HepG2 (cell line): ENCODE measurements at regions not wholly inside any gene's neighbourhood (a gene's known extent, or its start where the extent isn't known, plus 50 kb on each side); places are given as distances from the start of the nearest gene placed in this dataset.

ENCODE experiments used
- ATAC-seq: fragments of 200-7000 bp; cut with Tn5 transposase; 3 replicates; pipeline ENCODE4 v1.9.1; 2020; ENCODE audit warnings: mild to moderate bottlenecking, moderate library complexity
- BruUV-seq: library from RNA; stranded (reverse); fragments of 400-500 nt; replicated peaks from 2 replicates; lab custom pipeline; 2021; lab: Mats Ljungman, UMichigan
- CTCF ChIA-PET: fragments of 300-600 bp; formaldehyde crosslinking; extraction: SDS; loops from one replicate; lab custom pipeline; 2021; ENCODE audit warnings: low total read pairs, inconsistent platforms, low intra/inter-chr PET ratio; lab: Yijun Ruan, JAX
- POLR2A ChIA-PET: fragments of 350-600 bp; sonication (Branson Sonifier 250); formaldehyde crosslinking; loops from one replicate; lab custom pipeline; 2020; ENCODE audit warnings: antibody characterized with exemption, inconsistent platforms; lab: Yijun Ruan, JAX
- DNase-seq: peaks from one replicate; pipeline ENCODE4 v3.0.0-alpha.2; 2015; ENCODE audit warnings: low spot score
- FAIRE-seq: peaks from 3 replicates; lab custom pipeline; 2011; peaks lifted over from hg19 to GRCh38; lab: Jason Lieb, UNC
- H2AFZ ChIP-seq: one replicate; pipeline ENCODE4 v1.6.1; 2011; ENCODE audit warnings: low read length, inconsistent platforms
- H3K27ac ChIP-seq: fragments of 300-600 bp; 3 replicates; pipeline ENCODE4 v1.8.0; 2011; ENCODE audit warnings: mixed run types, mild to moderate bottlenecking, mixed read lengths, low read length, inconsistent platforms; ENCODE audit not compliant: insufficient read depth; ENCODE audit errors: extremely low read length
- H3K27me3 ChIP-seq, 2 experiments: fragments of 200-600 bp in 1 of 2; 2 replicates in 1 of 2; 3 replicates in 1 of 2; pipeline versions ENCODE4 v1.6.0 to v1.8.0; 2011; ENCODE audit warnings: low read length in 2 of 2, mild to moderate bottlenecking in 2 of 2, moderate library complexity in 2 of 2, inconsistent platforms in 1 of 2; ENCODE audit not compliant: insufficient read depth in 2 of 2, control insufficient read depth in 1 of 2
- H3K36me3 ChIP-seq, 2 experiments: fragments of 200-600 bp in 1 of 2; replicated peaks in 1 of 2; 2 replicates in 1 of 2; 3 replicates in 1 of 2; pipeline versions ENCODE4 v1.5.1 to v1.8.0; 2011; ENCODE audit warnings: low read length in 2 of 2, inconsistent platforms in 1 of 2; ENCODE audit not compliant: insufficient read depth in 2 of 2, control insufficient read depth in 1 of 2
- H3K4me1 ChIP-seq: 2 replicates; pipeline ENCODE4 v1.5.1; 2012; ENCODE audit warnings: low read length, inconsistent platforms; ENCODE audit not compliant: insufficient read depth
- H3K4me2 ChIP-seq: 2 replicates; pipeline ENCODE4 v1.6.0; 2011; ENCODE audit warnings: low read depth, low read length, inconsistent platforms
- H3K4me3 ChIP-seq, 3 experiments: fragments of 200-600 bp in 1 of 3; sonication (generic), shearing (Covaris generic) in 1 of 3; replicated peaks in 1 of 3; 2 replicates each; pipeline ENCODE4 v1.5.1; 2011 to 2016; ENCODE audit warnings: low read length in 3 of 3, inconsistent platforms in 2 of 3, low read depth in 2 of 3, mild to moderate bottlenecking in 2 of 3, control low read depth in 1 of 3, mixed read lengths in 1 of 3; ENCODE audit not compliant: insufficient read depth in 1 of 3
- H3K79me2 ChIP-seq: one replicate; pipeline ENCODE4 v1.6.1; 2011; ENCODE audit warnings: low read length, inconsistent platforms; ENCODE audit not compliant: insufficient read depth
- H3K9ac ChIP-seq: 2 replicates; pipeline ENCODE4 v1.6.0; 2011; ENCODE audit warnings: mild to moderate bottlenecking, low read depth, low read length, inconsistent platforms; ENCODE audit not compliant: insufficient read depth
- H3K9me3 ChIP-seq: 2 replicates; pipeline ENCODE4 v1.5.1; 2012; ENCODE audit warnings: mild to moderate bottlenecking, low read length
- H4K20me1 ChIP-seq: 2 replicates; pipeline ENCODE4 v1.6.0; 2011; ENCODE audit warnings: inconsistent platforms, mild to moderate bottlenecking, low read length, moderate library complexity; ENCODE audit not compliant: insufficient read depth
- ATF7-NPFF ChIP-seq: sonication (generic); formaldehyde crosslinking; IDR thresholded peaks from 2 replicates; pipeline ENCODE4 v1.8.1; 2023; ENCODE audit warnings: mild to moderate bottlenecking, low read depth, missing genetic modification reagents, moderate library complexity
- GMEB1 ChIP-seq: sonication (generic); formaldehyde crosslinking; IDR thresholded peaks from 2 replicates; pipeline ENCODE4 v1.5.1; 2020; ENCODE audit warnings: missing genetic modification reagents, mild to moderate bottlenecking, borderline replicate concordance
- GTF2F1 ChIP-seq: fragments of 150-350 bp; IDR thresholded peaks from 2 replicates; pipeline ENCODE4 v1.6.1; 2014; ENCODE audit warnings: low read length
- HCFC1 ChIP-seq: fragments of 150-350 bp; IDR thresholded peaks from 2 replicates; pipeline ENCODE4 v1.6.1; 2014; ENCODE audit warnings: low read depth, low read length
- MED8 ChIP-seq: sonication (generic); formaldehyde crosslinking; IDR thresholded peaks from 2 replicates; pipeline ENCODE4 v1.8.1; 2023; ENCODE audit warnings: mild to moderate bottlenecking, missing genetic modification reagents; ENCODE audit not compliant: insufficient replicate concordance
- SMC3 ChIP-seq: IDR thresholded peaks from 2 replicates; pipeline ENCODE4 v1.6.1; 2011; ENCODE audit warnings: low read length, improper control_type of control experiment
- ZNF609 ChIP-seq: sonication (generic); formaldehyde crosslinking; IDR thresholded peaks from 2 replicates; pipeline ENCODE4 v1.4.0; 2020; ENCODE audit warnings: mild to moderate bottlenecking, missing genetic modification reagents, borderline replicate concordance
- ZSCAN31 ChIP-seq: sonication (generic); formaldehyde crosslinking; IDR thresholded peaks from 2 replicates; pipeline ENCODE4 v1.5.0; 2020; ENCODE audit warnings: low read depth, mild to moderate bottlenecking, missing genetic modification reagents
- ZXDC ChIP-seq: sonication (generic); formaldehyde crosslinking; IDR thresholded peaks from 2 replicates; pipeline ENCODE4 v1.5.0; 2020; ENCODE audit warnings: mild to moderate bottlenecking, missing genetic modification reagents
- WGBS: methylation state at CpG from one replicate; pipeline ENCODE4 v1.1.6; 2017; ENCODE audit warnings: low lambda C conversion rate; 5-methylcytosine and 5-hydroxymethylcytosine counted together
- in situ Hi-C: cut with HindIII; loops from 2 replicates; pipeline ENCODE4 v1.10.0; 2017; ENCODE audit warnings: low pct_unique_long_range_greater_than_20kb; ENCODE audit not compliant: extremely low pct_ligation_motif_present
- intact Hi-C: fragments of 100-400 bp; cut with micrococcal nuclease; formaldehyde crosslinking; loops from one replicate; pipeline ENCODE4 v1.10.0; 2022; ENCODE audit not compliant: unreplicated experiment
- TF ChIP-seq, protein P1 (sequence below): IDR thresholded peaks from 2 replicates; pipeline ENCODE4 v1.6.1; 2016; ENCODE audit warnings: low read depth

GRCh38 chr21:31489014-31489413 lies 145.0 kb upstream of the TIAM1 start (continued):
- TF ChIP-seq ZNF609 = no peak
- TF ChIP-seq, all 625 proteins: peak for 0

GRCh38 chr21:31484219-31484618 lies 140.2 kb upstream of the TIAM1 start:
- CTCF ChIA-PET = no interaction called here
- Histone ChIP-seq H3K27me3 (no peaks in the 10 kb centered on the region), H3K4me1 (no peaks in the 10 kb centered on the region), H4K20me1 (no peaks in the 10 kb centered on the region), H3K9ac (no peak overlapping the region), H3K27ac (no peak overlapping the region), H3K36me3 (no peaks in the 10 kb centered on the region; a peak in 1 of 5 replicates), H3K79me2 (no peaks in the 10 kb centered on the region), H3K4me2 (no peak overlapping the region), H3K9me3 (peaks cover 58% of the 10 kb centered on the region), H3K4me3 (no peak overlapping the region), H2AFZ (no peak overlapping the region)
- no TSS peak for BruUV-seq
- 33% methylated on average over 5 of the region's 5 CpGs for WGBS
- intact Hi-C loops (no loop called here), in situ Hi-C loops (no loop called here)
- DNase-seq (no peak), FAIRE-seq (no peak), ATAC-seq (no peak)
- TF ChIP-seq GMEB1 (CRISPR knock-in tag) = no peak
- TF ChIP-seq HCFC1 = no peak
- TF ChIP-seq ATF7-NPFF (CRISPR knock-in tag) = no peak
- no peak for TF ChIP-seq SMC3
- no peak for TF ChIP-seq ZXDC (CRISPR knock-in tag)
- no peak for TF ChIP-seq GTF2F1
- TF ChIP-seq MED8 (CRISPR knock-in tag) = no peak
- TF ChIP-seq, protein P1, sequence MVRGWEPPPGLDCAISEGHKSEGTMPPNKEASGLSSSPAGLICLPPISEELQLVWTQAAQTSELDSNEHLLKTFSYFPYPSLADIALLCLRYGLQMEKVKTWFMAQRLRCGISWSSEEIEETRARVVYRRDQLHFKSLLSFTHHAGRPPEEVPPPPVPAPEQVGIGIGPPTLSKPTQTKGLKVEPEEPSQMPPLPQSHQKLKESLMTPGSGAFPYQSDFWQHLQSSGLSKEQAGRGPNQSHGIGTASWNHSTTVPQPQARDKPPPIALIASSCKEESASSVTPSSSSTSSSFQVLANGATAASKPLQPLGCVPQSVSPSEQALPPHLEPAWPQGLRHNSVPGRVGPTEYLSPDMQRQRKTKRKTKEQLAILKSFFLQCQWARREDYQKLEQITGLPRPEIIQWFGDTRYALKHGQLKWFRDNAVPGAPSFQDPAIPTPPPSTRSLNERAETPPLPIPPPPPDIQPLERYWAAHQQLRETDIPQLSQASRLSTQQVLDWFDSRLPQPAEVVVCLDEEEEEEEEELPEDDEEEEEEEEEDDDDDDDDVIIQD (CRISPR knock-in tag) = no peak
- TF ChIP-seq ZSCAN31 = no peak
- POLR2A ChIA-PET = no interaction called here
